HL-60 (cell line): ENCODE measurements at regions not wholly inside any gene's neighbourhood (a gene's known extent, or its start where the extent isn't known, plus 50 kb on each side); places are given as distances from the start of the nearest gene placed in this dataset.

Experiments
- DNase-seq, 2 experiments: peaks; one replicate each; pipeline ENCODE4 v3.0.0-alpha.2; 2010 to 2020; ENCODE audit warnings: low read depth in 1 of 2, low spot score in 1 of 2
- H3K27ac ChIP-seq: fragments of 250-450 bp; sonication (Bioruptor Pico); replicated peaks from 2 replicates; pipeline ENCODE4 v1.5.1; 2020; ENCODE audit warnings: mild to moderate bottlenecking, moderate library complexity
- H3K27me3 ChIP-seq: fragments of 250-450 bp; sonication (Bioruptor Pico); 2 replicates; pipeline ENCODE4 v1.5.1; 2021; ENCODE audit warnings: mild to moderate bottlenecking, moderate library complexity; ENCODE audit not compliant: insufficient read depth, poor library complexity, severe bottlenecking
- H3K4me3 ChIP-seq: replicated peaks from 2 replicates; pipeline ENCODE4 v1.5.1; 2011; ENCODE audit warnings: mild to moderate bottlenecking, control low read depth, low read length; ENCODE audit not compliant: insufficient read depth
- GABPA ChIP-seq: IDR thresholded peaks from 2 replicates; pipeline ENCODE4 v1.6.1; 2012; ENCODE audit warnings: low read depth
- POLR2AphosphoS5 ChIP-seq: IDR thresholded peaks from 2 replicates; pipeline ENCODE4 v1.6.1; 2012; ENCODE audit warnings: low read depth
- SPI1 ChIP-seq: IDR thresholded peaks from 2 replicates; pipeline ENCODE4 v1.6.1; 2012; ENCODE audit warnings: low read depth, mild to moderate bottlenecking, borderline replicate concordance
- TF ChIP-seq, protein P1 (sequence below): IDR thresholded peaks from one replicate; pipeline ENCODE4 v1.5.1; 2011; ENCODE audit warnings: low read length, control low read depth, inconsistent platforms; ENCODE audit not compliant: insufficient read depth
- TF ChIP-seq, protein P2 (sequence below): IDR thresholded peaks from 2 replicates; pipeline ENCODE4 v1.6.1; 2012; ENCODE audit warnings: low read depth; ENCODE audit not compliant: insufficient replicate concordance

DNA sequence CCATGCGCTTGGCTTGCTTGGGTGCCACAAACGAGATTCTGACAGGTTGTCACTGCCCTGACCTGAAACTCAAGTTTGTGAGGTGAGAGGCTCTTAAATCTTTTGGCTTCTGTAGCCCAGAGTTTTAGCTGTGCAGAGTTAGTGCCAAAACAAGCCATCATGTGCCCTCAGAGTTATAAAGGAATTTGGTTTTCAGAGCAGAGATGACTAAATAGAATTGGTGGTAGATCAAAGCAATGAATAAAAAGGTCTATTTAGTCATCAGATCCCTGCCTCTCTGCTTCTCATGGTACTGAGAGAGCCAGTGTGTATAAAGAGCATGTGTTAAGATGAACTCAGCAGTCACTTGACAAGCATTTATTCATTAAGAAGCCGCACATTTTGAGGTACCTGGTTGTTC is 207.5 kb upstream of the DPH6 start:
- no peak overlapping the region for H3K4me3 ChIP-seq
- H3K27me3 ChIP-seq, result peaks cover 7% of the 10 kb centered on the region
- no peak overlapping the region for H3K27ac ChIP-seq
- TF ChIP-seq SPI1 (no peak), GABPA (no peak), POLR2AphosphoS5 (no peak)
- TF ChIP-seq, protein P1, sequence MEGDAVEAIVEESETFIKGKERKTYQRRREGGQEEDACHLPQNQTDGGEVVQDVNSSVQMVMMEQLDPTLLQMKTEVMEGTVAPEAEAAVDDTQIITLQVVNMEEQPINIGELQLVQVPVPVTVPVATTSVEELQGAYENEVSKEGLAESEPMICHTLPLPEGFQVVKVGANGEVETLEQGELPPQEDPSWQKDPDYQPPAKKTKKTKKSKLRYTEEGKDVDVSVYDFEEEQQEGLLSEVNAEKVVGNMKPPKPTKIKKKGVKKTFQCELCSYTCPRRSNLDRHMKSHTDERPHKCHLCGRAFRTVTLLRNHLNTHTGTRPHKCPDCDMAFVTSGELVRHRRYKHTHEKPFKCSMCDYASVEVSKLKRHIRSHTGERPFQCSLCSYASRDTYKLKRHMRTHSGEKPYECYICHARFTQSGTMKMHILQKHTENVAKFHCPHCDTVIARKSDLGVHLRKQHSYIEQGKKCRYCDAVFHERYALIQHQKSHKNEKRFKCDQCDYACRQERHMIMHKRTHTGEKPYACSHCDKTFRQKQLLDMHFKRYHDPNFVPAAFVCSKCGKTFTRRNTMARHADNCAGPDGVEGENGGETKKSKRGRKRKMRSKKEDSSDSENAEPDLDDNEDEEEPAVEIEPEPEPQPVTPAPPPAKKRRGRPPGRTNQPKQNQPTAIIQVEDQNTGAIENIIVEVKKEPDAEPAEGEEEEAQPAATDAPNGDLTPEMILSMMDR, result no peak
- TF ChIP-seq, protein P2, sequence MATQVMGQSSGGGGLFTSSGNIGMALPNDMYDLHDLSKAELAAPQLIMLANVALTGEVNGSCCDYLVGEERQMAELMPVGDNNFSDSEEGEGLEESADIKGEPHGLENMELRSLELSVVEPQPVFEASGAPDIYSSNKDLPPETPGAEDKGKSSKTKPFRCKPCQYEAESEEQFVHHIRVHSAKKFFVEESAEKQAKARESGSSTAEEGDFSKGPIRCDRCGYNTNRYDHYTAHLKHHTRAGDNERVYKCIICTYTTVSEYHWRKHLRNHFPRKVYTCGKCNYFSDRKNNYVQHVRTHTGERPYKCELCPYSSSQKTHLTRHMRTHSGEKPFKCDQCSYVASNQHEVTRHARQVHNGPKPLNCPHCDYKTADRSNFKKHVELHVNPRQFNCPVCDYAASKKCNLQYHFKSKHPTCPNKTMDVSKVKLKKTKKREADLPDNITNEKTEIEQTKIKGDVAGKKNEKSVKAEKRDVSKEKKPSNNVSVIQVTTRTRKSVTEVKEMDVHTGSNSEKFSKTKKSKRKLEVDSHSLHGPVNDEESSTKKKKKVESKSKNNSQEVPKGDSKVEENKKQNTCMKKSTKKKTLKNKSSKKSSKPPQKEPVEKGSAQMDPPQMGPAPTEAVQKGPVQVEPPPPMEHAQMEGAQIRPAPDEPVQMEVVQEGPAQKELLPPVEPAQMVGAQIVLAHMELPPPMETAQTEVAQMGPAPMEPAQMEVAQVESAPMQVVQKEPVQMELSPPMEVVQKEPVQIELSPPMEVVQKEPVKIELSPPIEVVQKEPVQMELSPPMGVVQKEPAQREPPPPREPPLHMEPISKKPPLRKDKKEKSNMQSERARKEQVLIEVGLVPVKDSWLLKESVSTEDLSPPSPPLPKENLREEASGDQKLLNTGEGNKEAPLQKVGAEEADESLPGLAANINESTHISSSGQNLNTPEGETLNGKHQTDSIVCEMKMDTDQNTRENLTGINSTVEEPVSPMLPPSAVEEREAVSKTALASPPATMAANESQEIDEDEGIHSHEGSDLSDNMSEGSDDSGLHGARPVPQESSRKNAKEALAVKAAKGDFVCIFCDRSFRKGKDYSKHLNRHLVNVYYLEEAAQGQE, result no peak
- no peak for DNase-seq

DNA sequence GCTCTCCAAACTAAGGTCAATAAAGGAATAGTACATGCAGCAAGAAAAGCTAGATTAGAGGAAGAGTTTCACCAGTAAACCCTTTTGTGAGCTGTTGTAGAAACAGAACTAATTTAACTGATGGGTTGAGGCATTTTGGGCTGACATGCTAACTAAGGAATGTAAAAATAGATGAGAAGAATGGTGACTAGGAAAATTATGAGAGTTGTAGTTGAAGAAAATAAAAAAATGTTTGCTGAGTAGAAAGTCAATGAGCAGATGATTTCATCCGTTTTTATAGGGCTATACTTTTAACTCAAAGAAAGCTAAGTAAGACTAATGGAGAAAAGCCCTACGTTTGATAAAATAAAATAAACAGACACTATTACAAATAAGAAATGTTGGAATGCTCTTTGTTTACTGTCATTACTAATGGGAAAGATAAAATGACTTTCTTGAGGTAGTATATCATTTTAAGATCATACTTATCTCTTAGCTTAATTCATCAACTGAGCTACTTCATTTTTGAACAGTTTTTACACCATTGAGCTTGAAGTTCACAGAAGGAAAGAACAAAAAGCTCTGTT is 209.4 kb upstream of the DPH6 start:
- Histone ChIP-seq H3K4me3 (no peak overlapping the region), H3K27me3 (peaks cover 4% of the 10 kb centered on the region), H3K27ac (no peak overlapping the region)
- TF ChIP-seq SPI1, result no peak
- no peak for TF ChIP-seq POLR2AphosphoS5
- TF ChIP-seq, protein P2, result no peak
- no peak for TF ChIP-seq GABPA
- TF ChIP-seq, protein P1, result no peak
- no peak for DNase-seq

DNA sequence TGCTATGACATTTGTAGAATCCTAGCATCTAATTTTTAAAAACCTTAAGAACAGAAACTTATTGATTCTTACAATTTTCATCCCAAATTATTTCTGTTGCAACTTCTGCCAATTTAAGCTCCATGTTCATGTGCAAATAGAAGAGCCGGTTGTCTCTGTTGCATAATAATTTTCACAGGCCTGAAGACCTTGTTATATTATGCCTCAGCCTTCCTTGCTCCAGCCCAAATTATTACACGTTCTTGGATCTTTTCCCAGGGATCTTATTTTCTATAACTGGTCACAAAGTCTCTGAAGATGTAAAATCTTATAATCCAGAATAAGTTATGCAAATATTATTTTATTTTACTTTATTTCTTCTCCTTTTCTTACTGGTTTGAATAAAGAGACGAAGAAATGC is 210.7 kb upstream of the DPH6 start:
- Histone ChIP-seq H3K4me3 (no peak overlapping the region), H3K27ac (no peak overlapping the region), H3K27me3 (peaks cover 4% of the 10 kb centered on the region)
- DNase-seq, result no peak
- TF ChIP-seq, protein P1, result no peak
- TF ChIP-seq SPI1 (no peak), GABPA (no peak), POLR2AphosphoS5 (no peak)
- TF ChIP-seq, protein P2, result no peak
